SK-N-SH (cell line): ENCODE measurements at regions not wholly inside any gene's neighbourhood (a gene's known extent, or its start where the extent isn't known, plus 50 kb on each side); places are given as distances from the start of the nearest gene placed in this dataset.

ENCODE experiments used
- CTCF ChIP-seq: fragments of 200-600 bp; sonication (generic); IDR thresholded peaks from 2 replicates; pipeline ENCODE4 v1.6.1; 2017; ENCODE audit warnings: antibody characterized with exemption, mild to moderate bottlenecking, moderate library complexity
- FOSL2 ChIP-seq: IDR thresholded peaks from 2 replicates; pipeline ENCODE4 v1.4.0; 2012; ENCODE audit warnings: low read depth, mild to moderate bottlenecking, moderate library complexity, borderline replicate concordance
- GABPA ChIP-seq: IDR thresholded peaks from 2 replicates; pipeline ENCODE4 v1.4.0; 2012; ENCODE audit warnings: low read depth, mild to moderate bottlenecking
- MAX ChIP-seq: IDR thresholded peaks from 2 replicates; pipeline ENCODE4 v1.4.0; 2012; ENCODE audit warnings: low read depth
- RCOR1 ChIP-seq: fragments of 150-350 bp; IDR thresholded peaks from 2 replicates; pipeline ENCODE4 v1.6.1; 2017; ENCODE audit warnings: antibody characterized with exemption, low read length
- SIN3A ChIP-seq: IDR thresholded peaks from 2 replicates; pipeline ENCODE4 v1.6.1; 2012; ENCODE audit warnings: low read depth, mild to moderate bottlenecking, low read length, moderate library complexity, borderline replicate concordance

GRCh38 chr7:12831024-12831423 lies 143.6 kb downstream of the ARL4A start:
- TF ChIP-seq FOSL2 (no peak), CTCF (no peak), SIN3A (no peak), GABPA (no peak), RCOR1 (no peak), MAX (no peak)
